WERI-Rb-1 (cell line): ENCODE measurements at regions not wholly inside any gene's neighbourhood (a gene's known extent, or its start where the extent isn't known, plus 50 kb on each side); places are given as distances from the start of the nearest gene placed in this dataset.

ENCODE experiments used
- DNase-seq: peaks from one replicate; pipeline ENCODE4 v3.0.0-alpha.2; 2020
- H3K27ac ChIP-seq: fragments of 250-450 bp; sonication (Bioruptor Pico); 2 replicates; pipeline ENCODE4 v1.5.1; 2020; ENCODE audit warnings: mild to moderate bottlenecking, moderate library complexity
- H3K27me3 ChIP-seq: fragments of 250-450 bp; sonication (Bioruptor Pico); 2 replicates; pipeline ENCODE4 v1.5.1; 2021; ENCODE audit warnings: mild to moderate bottlenecking, low read depth, moderate library complexity; ENCODE audit not compliant: insufficient read depth, severe bottlenecking
- H3K36me3 ChIP-seq: fragments of 250-450 bp; sonication (Bioruptor Pico); 2 replicates; pipeline ENCODE4 v1.5.1; 2020; ENCODE audit warnings: mild to moderate bottlenecking, moderate library complexity
- H3K4me3 ChIP-seq: 2 replicates; pipeline ENCODE4 v1.5.1; 2011; ENCODE audit warnings: low read depth, mild to moderate bottlenecking, control low read depth, low read length
- H3K9me3 ChIP-seq: fragments of 250-450 bp; sonication (Bioruptor Pico); 2 replicates; pipeline ENCODE4 v1.5.1; 2021; ENCODE audit warnings: mild to moderate bottlenecking, moderate library complexity; ENCODE audit not compliant: severe bottlenecking
- CTCF ChIP-seq: IDR thresholded peaks from 2 replicates; pipeline ENCODE4 v1.5.1; 2011; ENCODE audit warnings: low read depth, mild to moderate bottlenecking, control low read depth, inconsistent platforms, low read length

- H3K4me3 ChIP-seq: no peak overlapping the region
- DNase-seq: no peak
These were observed 1155.7 kb upstream of the CDH18 start for GRCh38 chr5:21143686-21144085.

DNA sequence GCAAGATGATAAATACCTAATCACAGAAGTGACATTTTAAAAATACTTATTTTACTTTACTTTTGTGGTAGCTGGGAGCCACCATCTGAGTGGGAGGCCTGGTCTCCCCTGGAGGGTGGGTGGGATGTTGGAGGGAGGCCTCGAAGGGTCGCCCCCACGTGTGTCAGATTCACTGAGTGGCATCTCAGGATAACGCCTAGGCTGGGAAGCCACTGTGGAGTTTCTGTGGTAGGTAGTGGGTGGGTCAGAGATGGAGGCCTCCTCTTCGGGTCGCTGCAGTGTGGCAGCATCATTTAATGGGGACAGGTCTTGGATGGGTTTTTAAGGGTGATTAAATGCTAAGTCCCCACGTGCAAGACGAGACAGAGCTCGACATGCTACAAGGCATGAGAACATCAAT, 1154.8 kb upstream of the CDH18 start:
- no peak for TF ChIP-seq CTCF
- no peaks in the 10 kb centered on the region for H3K27me3 ChIP-seq
- no peak overlapping the region for H3K27ac ChIP-seq
- DNase-seq: no peak
- H3K36me3 ChIP-seq: no peaks in the 10 kb centered on the region
- H3K9me3 ChIP-seq: no peaks in the 10 kb centered on the region
- H3K4me3 ChIP-seq: no peak overlapping the region

More at GRCh38 chr5:21143686-21144085, 1155.7 kb upstream of the CDH18 start:
- no peaks in the 10 kb centered on the region for H3K27me3 ChIP-seq
- H3K36me3 ChIP-seq: no peaks in the 10 kb centered on the region
- no peak overlapping the region for H3K27ac ChIP-seq
- no peak for TF ChIP-seq CTCF
- H3K9me3 ChIP-seq: peaks cover 3% of the 10 kb centered on the region

DNA sequence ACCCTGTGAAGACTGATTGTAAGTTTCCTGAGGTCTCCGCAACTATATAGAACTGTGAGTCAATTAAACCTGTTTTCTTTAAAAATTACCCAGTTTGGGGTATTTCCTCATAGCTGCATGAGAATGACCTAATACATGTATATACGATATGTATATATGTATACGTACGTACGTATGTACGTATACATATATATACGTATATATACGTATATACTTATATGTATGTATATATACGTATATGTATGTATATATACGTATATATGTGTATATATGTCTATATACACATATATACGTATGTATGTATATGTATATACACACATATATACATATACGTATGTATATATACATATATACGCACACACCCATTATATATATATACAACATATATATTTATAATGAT, 1153.0 kb upstream of the CDH18 start:
- TF ChIP-seq CTCF: no peak
- Histone ChIP-seq H3K27ac (no peak overlapping the region), H3K4me3 (no peak overlapping the region), H3K9me3 (no peaks in the 10 kb centered on the region), H3K27me3 (no peaks in the 10 kb centered on the region), H3K36me3 (no peaks in the 10 kb centered on the region)
- no peak for DNase-seq

GRCh38 chr5:21126236-21126635, 1138.2 kb upstream of the CDH18 start:
- H3K36me3 ChIP-seq: no peaks in the 10 kb centered on the region
- TF ChIP-seq CTCF: no peak

GRCh38 chr5:21125238-21125983, 1137.4 kb upstream of the CDH18 start:
- no peak overlapping the region for H3K27ac ChIP-seq
- no peak overlapping the region for H3K4me3 ChIP-seq
- H3K27me3 ChIP-seq: no peaks in the 10 kb centered on the region
- H3K36me3 ChIP-seq: no peaks in the 10 kb centered on the region
- TF ChIP-seq CTCF: no peak
- no peaks in the 10 kb centered on the region for H3K9me3 ChIP-seq
- DNase-seq: no peak

More at GRCh38 chr5:21126236-21126635, 1138.2 kb upstream of the CDH18 start:
- Histone ChIP-seq H3K27ac (no peak overlapping the region), H3K4me3 (no peak overlapping the region), H3K9me3 (no peaks in the 10 kb centered on the region), H3K27me3 (no peaks in the 10 kb centered on the region)
- DNase-seq: no peak

DNA sequence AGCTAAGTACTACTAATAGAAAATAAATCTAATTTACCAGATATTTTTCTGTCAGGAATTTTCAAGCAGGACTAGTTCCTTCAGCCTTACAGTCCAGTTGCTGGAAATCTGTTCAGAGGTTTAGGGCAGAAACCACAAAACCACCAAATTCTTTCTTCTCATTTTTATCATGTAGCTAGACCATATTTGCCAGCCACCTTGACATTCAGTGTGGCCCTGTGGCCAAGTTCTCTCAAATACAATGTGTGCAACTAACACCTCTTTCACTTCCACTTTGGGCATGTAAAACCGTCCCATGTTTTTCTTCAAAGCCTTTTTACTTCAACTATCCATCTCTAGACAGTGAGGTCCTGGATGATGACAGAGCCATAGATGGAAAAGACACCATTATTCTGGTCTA, 1133.2 kb upstream of the CDH18 start:
- H3K27me3 ChIP-seq: no peaks in the 10 kb centered on the region
- DNase-seq: no peak
- H3K4me3 ChIP-seq: no peak overlapping the region
- no peaks in the 10 kb centered on the region for H3K9me3 ChIP-seq
- H3K27ac ChIP-seq: no peak overlapping the region
- H3K36me3 ChIP-seq: no peaks in the 10 kb centered on the region
- no peak for TF ChIP-seq CTCF
